ENCODE measurements at regions not wholly inside any gene's neighbourhood (a gene's known extent, or its start where the extent isn't known, plus 50 kb on each side); places are given as distances from the start of the nearest gene placed in this dataset.
"Not testable (repeated sequence)": the region's sequence is repeated elsewhere in the genome, so short reads cannot be mapped to it uniquely, and the experiment has no call there.

DNA sequence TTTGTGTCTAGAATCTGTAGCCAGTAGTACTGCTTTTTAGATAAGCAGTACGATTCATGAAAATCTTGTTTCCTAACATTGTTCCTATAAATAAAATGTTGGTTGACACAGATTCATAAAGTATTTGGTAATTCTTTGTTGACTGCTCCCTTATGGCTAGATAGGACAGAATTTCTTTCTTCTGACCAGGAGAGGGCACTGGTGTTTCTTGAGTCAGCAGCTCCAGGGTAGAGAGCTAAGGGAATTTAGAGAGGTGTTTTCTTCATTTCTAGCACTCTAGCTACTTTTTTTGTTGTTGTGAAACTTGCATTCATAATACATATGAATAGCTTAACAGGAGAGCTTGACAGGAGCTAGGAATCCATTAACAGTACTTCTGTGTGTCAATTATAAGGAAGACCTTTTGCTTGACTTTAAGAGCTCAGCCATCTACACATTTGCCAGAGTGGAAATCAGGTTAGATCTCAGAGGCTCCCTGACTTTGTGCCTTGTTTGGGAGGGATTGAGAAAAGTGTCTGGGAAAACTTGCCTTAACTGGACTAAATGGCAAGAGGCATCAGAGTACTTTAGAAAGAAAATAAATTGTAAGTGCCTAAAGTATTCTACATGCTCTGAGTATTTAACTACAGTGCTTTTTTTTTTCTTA, 756.1 kb downstream of the SH3BGRL start:
- no peaks in the 10 kb centered on the region for H3K27me3 ChIP-seq (replicated peaks; ENCODE audit: insufficient read depth, low read length)
- no peak overlapping the region for H2AFZ ChIP-seq (ENCODE audit: low read length)
- no peaks in the 10 kb centered on the region for H4K20me1 ChIP-seq (ENCODE audit: insufficient read depth, low read length)
- H3K4me3 ChIP-seq (ENCODE audit: low read length), result no peak overlapping the region
- peaks cover 5% of the 10 kb centered on the region; the same call in 1 of the 2 replicates for H3K4me1 ChIP-seq (ENCODE audit: low read length)
- no peak overlapping the region for H3K9ac ChIP-seq (ENCODE audit: low read length)
- H3K36me3 ChIP-seq (replicated peaks; ENCODE audit: insufficient read depth, low read length), result no peaks in the 10 kb centered on the region
- no peaks in the 10 kb centered on the region for H3K9me3 ChIP-seq (replicated peaks; ENCODE audit: insufficient read depth, low read length)
- no peak overlapping the region for H3K27ac ChIP-seq (ENCODE audit: low read length)
- no peaks in the 10 kb centered on the region for H3K9me2 ChIP-seq (replicated peaks; ENCODE audit: insufficient read depth, low read length)
- no peaks in the 10 kb centered on the region for H3K79me2 ChIP-seq (ENCODE audit: low read length)
- H3K4me2 ChIP-seq (ENCODE audit: low read depth, low read length), result no peak overlapping the region
- H3F3A ChIP-seq (ENCODE audit: insufficient read depth, low read length), result no peaks in the 10 kb centered on the region
- TF ChIP-seq EZH2phosphoT487 (IDR thresholded peaks at IDR 0.05; ENCODE audit: low read length), result no peak
- TF ChIP-seq EZH2 (optimal IDR thresholded peaks at IDR 0.05; ENCODE audit: low read depth, low read length), result no peak
- TF ChIP-seq, protein P1, sequence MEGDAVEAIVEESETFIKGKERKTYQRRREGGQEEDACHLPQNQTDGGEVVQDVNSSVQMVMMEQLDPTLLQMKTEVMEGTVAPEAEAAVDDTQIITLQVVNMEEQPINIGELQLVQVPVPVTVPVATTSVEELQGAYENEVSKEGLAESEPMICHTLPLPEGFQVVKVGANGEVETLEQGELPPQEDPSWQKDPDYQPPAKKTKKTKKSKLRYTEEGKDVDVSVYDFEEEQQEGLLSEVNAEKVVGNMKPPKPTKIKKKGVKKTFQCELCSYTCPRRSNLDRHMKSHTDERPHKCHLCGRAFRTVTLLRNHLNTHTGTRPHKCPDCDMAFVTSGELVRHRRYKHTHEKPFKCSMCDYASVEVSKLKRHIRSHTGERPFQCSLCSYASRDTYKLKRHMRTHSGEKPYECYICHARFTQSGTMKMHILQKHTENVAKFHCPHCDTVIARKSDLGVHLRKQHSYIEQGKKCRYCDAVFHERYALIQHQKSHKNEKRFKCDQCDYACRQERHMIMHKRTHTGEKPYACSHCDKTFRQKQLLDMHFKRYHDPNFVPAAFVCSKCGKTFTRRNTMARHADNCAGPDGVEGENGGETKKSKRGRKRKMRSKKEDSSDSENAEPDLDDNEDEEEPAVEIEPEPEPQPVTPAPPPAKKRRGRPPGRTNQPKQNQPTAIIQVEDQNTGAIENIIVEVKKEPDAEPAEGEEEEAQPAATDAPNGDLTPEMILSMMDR (IDR thresholded peaks at IDR 0.05; ENCODE audit: low read length), result peak; percentile 73
- DNase-seq, result peak; percentile 82

DNA sequence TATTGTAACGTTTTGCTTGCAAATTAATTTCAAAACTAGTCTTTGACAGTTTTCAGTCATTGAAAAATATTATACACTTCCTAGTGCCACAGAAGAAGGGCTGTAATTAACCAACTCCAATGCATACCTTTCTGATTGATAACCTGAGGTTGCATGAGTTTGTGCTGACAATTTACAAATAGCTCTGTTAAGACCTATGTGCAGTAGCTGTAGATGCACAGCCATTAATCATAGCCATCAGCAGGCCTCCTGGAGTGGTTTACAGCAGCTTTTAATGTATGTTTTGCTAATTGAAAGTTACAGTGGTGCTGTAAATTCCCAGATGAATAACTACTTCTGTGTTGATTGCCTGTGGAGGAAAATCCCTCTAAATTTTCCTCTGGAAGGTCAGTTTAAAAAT, 758.1 kb downstream of the SH3BGRL start:
- H4K20me1 ChIP-seq (ENCODE audit: insufficient read depth, low read length), result no peaks in the 10 kb centered on the region
- no peaks in the 10 kb centered on the region for H3F3A ChIP-seq (ENCODE audit: insufficient read depth, low read length)
- no peaks in the 10 kb centered on the region for H3K9me3 ChIP-seq (replicated peaks; ENCODE audit: insufficient read depth, low read length)
- no peak overlapping the region for H3K9ac ChIP-seq (ENCODE audit: low read length)
- no peak overlapping the region for H3K4me2 ChIP-seq (ENCODE audit: low read depth, low read length)
- H3K4me1 ChIP-seq (ENCODE audit: low read length), result peaks cover 5% of the 10 kb centered on the region; the same call in 1 of the 2 replicates
- no peak overlapping the region for H3K4me3 ChIP-seq (ENCODE audit: low read length)
- H3K27ac ChIP-seq (ENCODE audit: low read length), result no peak overlapping the region
- H2AFZ ChIP-seq (ENCODE audit: low read length), result no peak overlapping the region
- DNase-seq, result no peak
- H3K79me2 ChIP-seq (ENCODE audit: low read length), result no peaks in the 10 kb centered on the region
- no peaks in the 10 kb centered on the region for H3K36me3 ChIP-seq (replicated peaks; ENCODE audit: insufficient read depth, low read length)
- no peaks in the 10 kb centered on the region for H3K27me3 ChIP-seq (replicated peaks; ENCODE audit: insufficient read depth, low read length)
- H3K9me2 ChIP-seq (replicated peaks; ENCODE audit: insufficient read depth, low read length), result no peaks in the 10 kb centered on the region
- TF ChIP-seq, protein P1 (IDR thresholded peaks at IDR 0.05; ENCODE audit: low read length), result no peak
- no peak for TF ChIP-seq EZH2 (optimal IDR thresholded peaks at IDR 0.05; ENCODE audit: low read depth, low read length)
- TF ChIP-seq EZH2phosphoT487 (IDR thresholded peaks at IDR 0.05; ENCODE audit: low read length), result no peak

DNA sequence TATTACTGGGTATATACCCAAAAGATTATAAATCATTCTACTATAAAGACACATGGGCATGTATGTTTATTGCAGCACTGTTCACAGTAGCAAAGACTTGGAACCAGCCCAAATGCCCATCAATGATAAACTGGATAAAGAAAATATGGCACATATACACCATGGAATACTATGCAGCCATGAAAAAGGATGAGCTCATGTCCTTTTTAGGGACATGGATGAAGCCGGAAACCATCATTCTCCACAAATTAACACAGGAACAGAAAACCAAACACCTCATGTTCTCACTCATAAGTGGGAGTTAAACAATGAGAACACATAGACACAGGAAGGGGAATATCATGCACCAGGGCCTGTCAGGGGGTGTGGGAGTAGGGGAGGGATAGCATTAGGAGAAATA, 772.5 kb downstream of the SH3BGRL start:
- not testable (repeated sequence) for H3K9ac ChIP-seq (ENCODE audit: low read length); H3F3A ChIP-seq (ENCODE audit: insufficient read depth, low read length); H3K9me2 ChIP-seq (replicated peaks; ENCODE audit: insufficient read depth, low read length); H3K4me2 ChIP-seq (ENCODE audit: low read depth, low read length); H3K27ac ChIP-seq (ENCODE audit: low read length); H3K36me3 ChIP-seq (replicated peaks; ENCODE audit: insufficient read depth, low read length); H3K4me3 ChIP-seq (ENCODE audit: low read length); DNase-seq; H3K4me1 ChIP-seq (ENCODE audit: low read length); H3K79me2 ChIP-seq (ENCODE audit: low read length); H3K9me3 ChIP-seq (replicated peaks; ENCODE audit: insufficient read depth, low read length); H4K20me1 ChIP-seq (ENCODE audit: insufficient read depth, low read length); H3K27me3 ChIP-seq (replicated peaks; ENCODE audit: insufficient read depth, low read length); H2AFZ ChIP-seq (ENCODE audit: low read length)

DNA sequence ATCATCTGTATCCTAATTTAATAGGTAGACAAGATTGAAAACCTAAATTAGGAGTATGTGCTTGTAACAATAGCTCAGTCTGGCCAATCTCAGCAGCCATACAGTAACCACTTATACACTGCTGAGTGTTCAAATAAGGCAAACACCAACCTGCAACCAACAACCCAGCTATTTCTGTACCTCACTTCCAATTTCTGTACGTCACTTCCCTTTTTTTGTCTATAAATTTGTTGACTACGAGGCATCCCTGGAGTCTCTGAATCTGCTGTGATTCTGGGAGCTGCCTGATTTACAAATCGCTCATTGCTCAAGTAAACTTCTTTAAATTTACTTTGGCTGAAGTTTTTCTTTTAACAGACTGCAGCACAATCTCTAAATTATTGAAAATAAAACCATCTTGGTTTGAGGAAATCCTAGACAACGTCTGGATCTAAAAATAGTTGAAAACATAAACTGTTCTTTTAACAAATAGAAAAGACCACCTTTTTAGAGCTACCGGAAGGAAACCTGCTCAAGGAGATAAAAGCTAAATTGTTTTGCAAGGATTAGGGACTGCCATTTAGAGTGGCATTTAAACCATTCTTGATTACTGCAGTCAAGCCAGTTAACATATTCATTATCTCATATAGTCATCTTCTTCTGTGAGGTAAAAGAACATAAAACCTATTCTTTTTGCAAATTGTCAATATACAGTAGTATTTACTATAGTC, 778.1 kb downstream of the SH3BGRL start:
- Histone ChIP-seq H3K9ac (ENCODE audit: low read length) (no peak overlapping the region), H3K4me3 (ENCODE audit: low read length) (no peak overlapping the region), H3K9me2 (replicated peaks; ENCODE audit: insufficient read depth, low read length) (no peaks in the 10 kb centered on the region), H3K4me2 (ENCODE audit: low read depth, low read length) (no peak overlapping the region), H3F3A (ENCODE audit: insufficient read depth, low read length) (no peaks in the 10 kb centered on the region), H4K20me1 (ENCODE audit: insufficient read depth, low read length) (no peaks in the 10 kb centered on the region), H3K4me1 (ENCODE audit: low read length) (0 out of 2 replicates have a peak, but pooled peaks cover 11% of the 10 kb centered on the region), H3K9me3 (replicated peaks; ENCODE audit: insufficient read depth, low read length) (no peaks in the 10 kb centered on the region), H3K36me3 (replicated peaks; ENCODE audit: insufficient read depth, low read length) (no peaks in the 10 kb centered on the region), H3K27me3 (replicated peaks; ENCODE audit: insufficient read depth, low read length) (no peaks in the 10 kb centered on the region), H3K27ac (ENCODE audit: low read length) (no peak overlapping the region; the same call in 1 of the 2 replicates), H3K79me2 (ENCODE audit: low read length) (no peaks in the 10 kb centered on the region), H2AFZ (ENCODE audit: low read length) (peak overlapping the region; percentile 1; the same call in 1 of the 2 replicates)
- TF ChIP-seq EZH2 (optimal IDR thresholded peaks at IDR 0.05; ENCODE audit: low read depth, low read length) (no peak), EZH2phosphoT487 (IDR thresholded peaks at IDR 0.05; ENCODE audit: low read length) (no peak)
- peak; percentile 9 for DNase-seq

DNA sequence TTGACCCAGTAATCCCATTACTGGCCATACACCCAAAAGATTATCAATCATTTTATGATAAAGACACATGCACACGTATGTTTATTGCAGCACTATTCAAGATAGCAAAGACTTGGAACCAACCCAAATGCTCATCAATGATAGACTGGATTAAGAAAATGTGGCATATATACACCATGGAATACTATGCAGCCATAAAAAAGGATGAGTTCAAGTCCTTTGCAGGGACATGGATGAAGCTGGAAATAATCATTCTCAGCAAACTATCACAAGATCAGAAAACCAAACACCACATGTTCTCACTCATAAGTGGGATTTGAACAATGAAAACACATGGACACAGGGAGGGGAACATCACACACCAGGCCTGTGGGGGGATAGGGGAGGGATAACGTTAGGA, 785.3 kb downstream of the SH3BGRL start:
- H3K36me3 ChIP-seq (replicated peaks; ENCODE audit: insufficient read depth, low read length); H3K9me2 ChIP-seq (replicated peaks; ENCODE audit: insufficient read depth, low read length); H3F3A ChIP-seq (ENCODE audit: insufficient read depth, low read length); H3K4me1 ChIP-seq (ENCODE audit: low read length); H3K9ac ChIP-seq (ENCODE audit: low read length); H3K27ac ChIP-seq (ENCODE audit: low read length); H2AFZ ChIP-seq (ENCODE audit: low read length); H3K27me3 ChIP-seq (replicated peaks; ENCODE audit: insufficient read depth, low read length); H3K4me3 ChIP-seq (ENCODE audit: low read length); H3K79me2 ChIP-seq (ENCODE audit: low read length); H3K9me3 ChIP-seq (replicated peaks; ENCODE audit: insufficient read depth, low read length); H4K20me1 ChIP-seq (ENCODE audit: insufficient read depth, low read length); H3K4me2 ChIP-seq (ENCODE audit: low read depth, low read length); DNase-seq: not testable (repeated sequence)

Measured in MM.1S (cell line).